Kidney capillary endothelial cell (primary cell): ENCODE measurements at regions not wholly inside any gene's neighbourhood (a gene's known extent, or its start where the extent isn't known, plus 50 kb on each side); places are given as distances from the start of the nearest gene placed in this dataset.
"Not testable (repeated sequence)": the region's sequence is repeated elsewhere in the genome, so short reads cannot be mapped to it uniquely, and the experiment has no call there.

Experiments
- DNase-seq: peaks from one replicate; pipeline ENCODE4 v3.0.0-alpha.2; 2018; ENCODE audit warnings: low spot score

GRCh38 chr16:60371591-60371990 lies 1637.5 kb upstream of the GOT2 start:
- no peak for DNase-seq

GRCh38 chr16:60367739-60368138 lies 1633.6 kb upstream of the GOT2 start:
- no peak for DNase-seq

- DNase-seq: no peak
Measured at GRCh38 chr16:60363566-60363965, 1629.5 kb upstream of the GOT2 start.

- DNase-seq: not testable (repeated sequence)
Measured at GRCh38 chr16:60359866-60360265, 1625.8 kb upstream of the GOT2 start.

- not testable (repeated sequence) for DNase-seq
Measured at GRCh38 chr16:60359412-60359811, 1625.3 kb upstream of the GOT2 start.

- not testable (repeated sequence) for DNase-seq
Measured at GRCh38 chr16:60357876-60358522, 1623.9 kb upstream of the GOT2 start.

- no peak for DNase-seq
Measured at GRCh38 chr16:60346256-60346655, 1612.1 kb upstream of the GOT2 start.

- DNase-seq: no peak
Measured at GRCh38 chr16:60337671-60338070, 1603.6 kb upstream of the GOT2 start.

GRCh38 chr16:60331168-60331567 lies 1597.1 kb upstream of the GOT2 start:
- no peak for DNase-seq

- DNase-seq: no peak
Measured at GRCh38 chr16:60329108-60329507, 1595.0 kb upstream of the GOT2 start.

GRCh38 chr16:60328152-60328551 lies 1594.0 kb upstream of the GOT2 start:
- no peak for DNase-seq

- no peak for DNase-seq
Measured at GRCh38 chr16:60318486-60318885, 1584.4 kb upstream of the GOT2 start.

- DNase-seq: no peak
Measured at GRCh38 chr16:60310846-60311445, 1576.8 kb upstream of the GOT2 start.

GRCh38 chr16:60304720-60305119 lies 1570.6 kb upstream of the GOT2 start:
- no peak for DNase-seq

GRCh38 chr16:60304066-60304465 lies 1570.0 kb upstream of the GOT2 start:
- DNase-seq: no peak

- no peak for DNase-seq
Measured at GRCh38 chr16:60302676-60303075, 1568.6 kb upstream of the GOT2 start.

GRCh38 chr16:60302261-60302660 lies 1568.1 kb upstream of the GOT2 start:
- no peak for DNase-seq

GRCh38 chr16:60299241-60299776 lies 1565.2 kb upstream of the GOT2 start:
- no peak for DNase-seq

GRCh38 chr16:60295451-60295850 lies 1561.3 kb upstream of the GOT2 start:
- DNase-seq: no peak

GRCh38 chr16:60285794-60286193 lies 1551.7 kb upstream of the GOT2 start:
- DNase-seq: no peak

GRCh38 chr16:60279061-60279665 lies 1545.0 kb upstream of the GOT2 start:
- no peak for DNase-seq

- no peak for DNase-seq
Measured at GRCh38 chr16:60274431-60275019, 1540.4 kb upstream of the GOT2 start.

GRCh38 chr16:60271781-60272180 lies 1537.7 kb upstream of the GOT2 start:
- DNase-seq: no peak
